ENCODE measurements at regions not wholly inside any gene's neighbourhood (a gene's known extent, or its start where the extent isn't known, plus 50 kb on each side); places are given as distances from the start of the nearest gene placed in this dataset.

DNA sequence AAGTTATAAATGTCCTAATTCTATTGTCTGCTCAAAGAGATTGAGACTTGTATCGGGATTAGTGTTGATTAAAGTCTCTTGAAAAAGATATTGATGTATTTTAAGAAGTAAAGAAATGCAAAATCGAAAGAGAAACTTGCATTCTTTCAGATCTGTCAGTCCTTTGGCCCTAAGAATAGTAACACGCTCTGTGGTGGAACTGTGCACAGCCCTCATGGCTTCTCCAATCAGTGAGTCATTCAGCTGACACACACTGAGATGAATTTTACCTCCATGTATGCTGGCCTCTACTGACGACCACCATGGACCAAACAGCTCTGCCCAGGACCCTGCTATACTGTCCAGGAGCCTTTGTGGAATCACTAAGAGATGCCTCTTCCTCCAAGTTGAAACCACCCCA lies 232.4 kb downstream of the ESM1 start:
- H3K9me3 ChIP-seq: no peaks in the 10 kb centered on the region
- intact Hi-C loops (cut with DNase I; ENCODE audit: low total_unique reads) (no loop called here), in situ Hi-C loops (cut with MboI; ENCODE audit: low sequenced_read_pairs in 4 of 4) (no loop called here)
- no peaks in the 10 kb centered on the region for H3K27me3 ChIP-seq
- H3K36me3 ChIP-seq: no peaks in the 10 kb centered on the region
- H3K4me1 ChIP-seq: no peaks in the 10 kb centered on the region
- ATAC-seq (no peak), DNase-seq (no peak)
- TF ChIP-seq, protein P1, sequence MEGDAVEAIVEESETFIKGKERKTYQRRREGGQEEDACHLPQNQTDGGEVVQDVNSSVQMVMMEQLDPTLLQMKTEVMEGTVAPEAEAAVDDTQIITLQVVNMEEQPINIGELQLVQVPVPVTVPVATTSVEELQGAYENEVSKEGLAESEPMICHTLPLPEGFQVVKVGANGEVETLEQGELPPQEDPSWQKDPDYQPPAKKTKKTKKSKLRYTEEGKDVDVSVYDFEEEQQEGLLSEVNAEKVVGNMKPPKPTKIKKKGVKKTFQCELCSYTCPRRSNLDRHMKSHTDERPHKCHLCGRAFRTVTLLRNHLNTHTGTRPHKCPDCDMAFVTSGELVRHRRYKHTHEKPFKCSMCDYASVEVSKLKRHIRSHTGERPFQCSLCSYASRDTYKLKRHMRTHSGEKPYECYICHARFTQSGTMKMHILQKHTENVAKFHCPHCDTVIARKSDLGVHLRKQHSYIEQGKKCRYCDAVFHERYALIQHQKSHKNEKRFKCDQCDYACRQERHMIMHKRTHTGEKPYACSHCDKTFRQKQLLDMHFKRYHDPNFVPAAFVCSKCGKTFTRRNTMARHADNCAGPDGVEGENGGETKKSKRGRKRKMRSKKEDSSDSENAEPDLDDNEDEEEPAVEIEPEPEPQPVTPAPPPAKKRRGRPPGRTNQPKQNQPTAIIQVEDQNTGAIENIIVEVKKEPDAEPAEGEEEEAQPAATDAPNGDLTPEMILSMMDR (IDR thresholded peaks at IDR 0.05 in 4 of 5, conservative IDR thresholded peaks at IDR 0.05 in 1 of 5): no peak
- no peak for TF ChIP-seq POLR2A (IDR thresholded peaks at IDR 0.05)
- H3K27ac ChIP-seq: no peak overlapping the region
- H3K4me3 ChIP-seq: no peak overlapping the region

GRCh38 chr5:54748527-54748926 lies 231.0 kb downstream of the SNX18 start:
- Histone ChIP-seq H3K4me3 (no peak overlapping the region), H3K4me1 (no peaks in the 10 kb centered on the region), H3K27ac (no peak overlapping the region), H3K36me3 (no peaks in the 10 kb centered on the region), H3K27me3 (no peaks in the 10 kb centered on the region), H3K9me3 (no peaks in the 10 kb centered on the region)
- intact Hi-C loops (cut with DNase I; ENCODE audit: low total_unique reads) (no loop called here), in situ Hi-C loops (cut with MboI; ENCODE audit: low sequenced_read_pairs in 4 of 4) (no loop called here)
- ATAC-seq (no peak), DNase-seq (no peak)
- TF ChIP-seq, protein P1 (IDR thresholded peaks at IDR 0.05 in 4 of 5, conservative IDR thresholded peaks at IDR 0.05 in 1 of 5): no peak
- no peak for TF ChIP-seq POLR2A (IDR thresholded peaks at IDR 0.05)

GRCh38 chr5:54746777-54747398 lies 229.3 kb downstream of the SNX18 start:
- TF ChIP-seq, protein P1 (IDR thresholded peaks at IDR 0.05 in 4 of 5, conservative IDR thresholded peaks at IDR 0.05 in 1 of 5): no peak
- TF ChIP-seq POLR2A (IDR thresholded peaks at IDR 0.05): no peak
- no peak for ATAC-seq

DNA sequence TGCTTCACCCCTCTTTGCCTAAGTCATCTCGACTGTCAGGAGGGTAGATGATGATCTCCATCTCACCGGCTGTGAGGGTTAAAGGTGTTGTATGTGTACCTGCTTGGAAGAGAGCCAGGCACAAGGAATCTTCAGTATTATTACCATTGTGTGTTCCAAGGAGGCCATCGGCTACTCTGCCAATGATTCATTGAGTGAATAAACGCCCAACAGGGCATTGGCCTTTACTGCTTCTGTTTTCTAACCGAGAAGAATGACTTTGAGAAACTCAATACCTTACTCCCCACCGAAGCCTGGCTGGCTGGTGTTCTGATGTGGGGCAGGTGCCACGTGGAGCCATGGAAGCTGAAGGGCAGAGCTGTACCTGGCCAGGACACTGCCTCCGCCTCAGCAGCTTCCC lies 228.8 kb downstream of the SNX18 start:
- H3K27me3 ChIP-seq: no peaks in the 10 kb centered on the region
- ATAC-seq (no peak), DNase-seq (no peak)
- no peak overlapping the region for H3K27ac ChIP-seq
- TF ChIP-seq, protein P1 (IDR thresholded peaks at IDR 0.05 in 4 of 5, conservative IDR thresholded peaks at IDR 0.05 in 1 of 5): no peak
- no peak for TF ChIP-seq POLR2A (IDR thresholded peaks at IDR 0.05)
- in situ Hi-C loops (cut with MboI; ENCODE audit: low sequenced_read_pairs in 4 of 4): no loop called here
- no peaks in the 10 kb centered on the region for H3K4me1 ChIP-seq
- H3K9me3 ChIP-seq: no peaks in the 10 kb centered on the region
- no peaks in the 10 kb centered on the region for H3K36me3 ChIP-seq
- intact Hi-C loops (cut with DNase I; ENCODE audit: low total_unique reads): no loop called here
- H3K4me3 ChIP-seq: no peak overlapping the region

More at GRCh38 chr5:54746777-54747398, 229.3 kb downstream of the SNX18 start:
- Histone ChIP-seq H3K4me1 (no peaks in the 10 kb centered on the region), H3K27ac (no peak overlapping the region), H3K36me3 (no peaks in the 10 kb centered on the region), H3K27me3 (no peaks in the 10 kb centered on the region), H3K9me3 (no peaks in the 10 kb centered on the region), H3K4me3 (no peak overlapping the region)
- no peak for DNase-seq
- in situ Hi-C loops (cut with MboI; ENCODE audit: low sequenced_read_pairs in 4 of 4) (no loop called here), intact Hi-C loops (cut with DNase I; ENCODE audit: low total_unique reads) (no loop called here)

- TF ChIP-seq, protein P1 (IDR thresholded peaks at IDR 0.05 in 4 of 5, conservative IDR thresholded peaks at IDR 0.05 in 1 of 5): no peak
- no peak for TF ChIP-seq POLR2A (IDR thresholded peaks at IDR 0.05)
- no peaks in the 10 kb centered on the region for H3K4me1 ChIP-seq
- no peak overlapping the region for H3K27ac ChIP-seq
- DNase-seq (no peak), ATAC-seq (no peak)
- no peaks in the 10 kb centered on the region for H3K9me3 ChIP-seq
- intact Hi-C loops (cut with DNase I; ENCODE audit: low total_unique reads): no loop called here
- H3K4me3 ChIP-seq: no peak overlapping the region
- no peaks in the 10 kb centered on the region for H3K36me3 ChIP-seq
- in situ Hi-C loops (cut with MboI; ENCODE audit: low sequenced_read_pairs in 4 of 4): no loop called here
- H3K27me3 ChIP-seq: no peaks in the 10 kb centered on the region
Measured at GRCh38 chr5:54745599-54745998, 228.0 kb downstream of the SNX18 start.
